ENCODE measurements at regions not wholly inside any gene's neighbourhood (a gene's known extent, or its start where the extent isn't known, plus 50 kb on each side); places are given as distances from the start of the nearest gene placed in this dataset.

DNA sequence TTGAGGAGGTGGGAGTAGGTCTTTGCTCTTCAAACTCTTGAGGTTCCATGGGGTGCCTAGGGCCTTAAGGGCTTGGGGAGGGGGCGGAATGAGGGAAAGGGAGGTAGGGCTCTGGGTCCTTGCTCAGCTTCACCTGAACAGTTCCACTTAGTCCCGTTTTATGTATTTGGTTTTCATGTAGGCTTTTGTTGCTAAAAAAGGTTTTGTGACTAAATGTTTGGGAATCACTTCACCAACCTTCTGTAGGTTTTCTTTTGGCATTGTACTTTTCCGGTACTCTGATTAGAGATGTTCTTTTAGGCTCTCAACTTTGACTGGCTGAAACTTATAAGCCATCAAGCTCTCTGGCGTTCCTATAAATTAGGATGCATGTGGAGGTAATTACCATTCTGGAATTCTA is 108.1 kb downstream of the MYCN start:
- WGBS, 3 donors = 84 to 93% (median 88%) methylated on average over 4 of the region's 4 CpGs
- no peak overlapping the region for H3K27ac ChIP-seq (ENCODE audit: low read depth, low read length)

DNA sequence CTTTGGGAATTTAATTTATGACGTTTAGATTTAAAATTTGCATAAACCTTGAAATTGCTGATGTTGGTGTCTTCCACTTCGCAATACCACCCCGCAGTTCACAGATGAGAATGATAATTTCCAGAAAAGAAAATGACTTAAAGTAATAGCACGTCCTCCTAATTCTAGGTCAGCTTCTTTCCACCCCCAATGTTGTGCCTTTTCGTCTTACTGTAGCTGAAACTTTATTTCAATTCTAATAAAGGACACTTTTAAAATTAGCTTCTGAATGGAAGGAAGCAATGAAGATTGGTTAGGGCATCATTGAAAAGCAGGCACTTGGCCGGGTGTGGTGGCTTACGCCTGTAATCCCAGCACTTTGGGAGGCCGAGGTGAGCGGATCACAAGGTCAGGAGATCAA is 107.4 kb downstream of the MYCN start:
- 88 to 91% (median 89%) methylated on average over 9 of the region's 9 CpGs for WGBS, 3 donors
- no peak overlapping the region for H3K27ac ChIP-seq (ENCODE audit: low read depth, low read length)

DNA sequence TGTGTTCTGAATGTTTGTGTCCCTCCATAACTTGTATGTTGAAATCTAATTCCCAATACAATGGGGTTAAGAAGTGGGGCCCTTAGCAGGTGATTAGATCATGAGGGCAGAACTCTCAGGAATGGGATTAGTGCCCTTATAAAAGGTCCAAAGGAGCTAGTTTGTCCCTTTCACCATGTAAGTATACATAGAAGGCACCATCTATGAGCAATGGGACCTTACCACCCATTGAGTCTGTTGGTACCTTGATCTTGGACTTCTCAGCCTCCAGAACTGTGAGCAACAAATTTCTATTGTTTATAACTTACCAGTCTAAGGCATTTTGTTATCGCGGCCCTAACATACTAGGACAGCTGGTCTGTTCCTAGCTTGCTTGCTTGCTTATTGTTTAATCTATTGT is 106.3 kb downstream of the MYCN start:
- 94 to 96% (median 96%) methylated on average over 2 of the region's 2 CpGs for WGBS, 3 donors

DNA sequence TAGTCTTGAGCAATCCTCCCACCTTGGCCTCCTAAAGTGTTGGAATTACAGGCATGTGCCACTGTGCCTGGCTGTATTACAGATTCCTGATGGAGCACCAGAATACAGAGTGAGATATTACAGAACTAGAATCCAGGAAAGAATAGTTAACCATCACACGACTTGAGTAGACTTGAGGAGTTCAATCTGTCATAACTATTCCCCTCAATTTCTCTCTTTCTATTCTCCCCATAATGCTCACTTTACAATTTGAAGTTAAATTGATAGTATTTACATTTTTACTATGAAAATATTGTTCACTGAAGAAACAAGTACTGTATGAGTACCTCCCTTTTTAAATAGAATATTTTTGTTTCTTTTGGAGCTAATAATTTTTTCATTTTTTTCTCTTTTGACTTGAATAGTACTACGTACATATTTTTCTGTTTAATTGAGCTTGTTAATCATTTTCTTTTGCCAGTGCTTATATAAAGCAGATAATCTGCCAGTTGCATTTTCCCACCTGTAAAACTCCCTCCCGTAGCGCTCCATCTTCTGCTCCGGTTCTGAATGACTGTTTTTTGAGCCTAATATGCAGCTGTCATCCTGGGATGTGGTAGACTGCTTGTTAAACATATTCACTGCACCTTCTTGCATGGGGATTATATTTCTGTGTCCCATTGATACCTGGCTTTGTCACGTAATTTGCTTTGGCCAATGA is 105.5 kb downstream of the MYCN start:
- no peak overlapping the region for H3K27ac ChIP-seq (ENCODE audit: low read depth, low read length)
- 77 to 85% (median 84%) methylated on average over 6 of the region's 6 CpGs for WGBS, 3 donors

More for the DNA sequence above, 106.3 kb downstream of the MYCN start:
- H3K27ac ChIP-seq (ENCODE audit: low read depth, low read length) = no peak overlapping the region

DNA sequence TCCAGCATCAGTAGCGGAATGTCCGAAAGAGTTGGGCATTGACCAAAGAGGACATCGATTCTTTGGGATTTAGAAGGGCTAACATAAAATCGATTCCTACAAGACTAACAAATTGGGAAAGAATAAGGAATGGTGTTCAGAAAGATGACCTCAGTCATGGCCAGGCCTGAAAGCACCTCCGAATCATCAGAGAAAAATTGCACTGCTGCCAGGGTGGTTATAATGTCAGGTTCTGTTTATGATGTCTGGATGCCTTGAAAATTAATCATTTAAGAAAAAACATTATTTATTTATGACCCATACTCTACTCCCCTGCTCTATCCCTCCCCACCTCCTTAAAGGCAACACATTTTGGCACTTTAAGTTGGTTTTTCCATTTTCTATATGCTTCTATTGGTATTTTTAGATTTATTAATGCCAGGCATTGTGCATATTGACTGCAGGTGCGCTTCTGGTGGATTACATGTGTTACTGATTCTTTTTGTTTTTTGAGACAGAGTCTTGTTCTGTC is 104.7 kb downstream of the MYCN start:
- WGBS, 3 donors = 89 to 92% (median 92%) methylated on average over 6 of the region's 6 CpGs

DNA sequence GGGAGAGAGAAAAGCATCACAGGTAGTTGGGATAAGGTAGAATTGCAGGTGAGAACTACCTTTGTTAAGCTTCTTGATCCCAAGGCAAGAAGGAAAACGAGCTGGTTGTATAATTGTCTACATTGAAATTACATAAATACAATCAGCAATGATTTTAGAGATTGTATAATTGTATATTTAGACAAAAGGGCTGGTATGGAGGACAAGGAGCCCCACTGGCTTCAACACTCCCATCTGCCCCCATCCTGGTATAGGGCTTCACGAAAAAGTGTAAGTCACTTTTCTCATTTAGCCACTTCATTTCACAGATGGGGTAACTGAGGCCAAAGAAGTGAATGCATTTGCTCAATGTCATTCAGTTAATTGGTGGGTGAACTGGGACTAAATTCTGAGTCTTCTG is 103.3 kb downstream of the MYCN start:
- 69 to 80% (median 79%) methylated on average over 2 of the region's 2 CpGs for whole genome bisulfite sequencing, 3 donors
- no peak overlapping the region for H3K27ac ChIP-seq (ENCODE audit: low read depth, low read length)

More for the DNA sequence above, 104.7 kb downstream of the MYCN start:
- H3K27ac ChIP-seq (ENCODE audit: low read depth, low read length) = no peak overlapping the region

DNA sequence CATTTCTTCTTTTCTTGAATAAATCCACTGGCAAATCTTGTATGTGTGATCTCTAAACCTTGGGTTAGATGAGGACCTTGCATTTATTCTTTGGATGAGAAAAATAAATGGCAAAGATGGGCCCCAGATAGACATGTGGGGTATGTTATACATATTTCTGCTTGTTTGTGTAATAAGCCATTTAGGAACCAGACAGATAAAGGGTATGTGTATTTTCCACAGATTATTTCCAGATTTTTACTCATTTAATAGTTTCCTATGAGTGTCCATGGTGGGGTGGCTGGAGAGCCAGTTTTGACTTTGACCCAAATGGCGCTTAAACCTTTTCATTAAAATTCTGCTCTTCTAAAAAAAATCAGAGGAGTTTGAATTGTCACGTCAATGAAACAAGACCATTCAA is 102.8 kb downstream of the MYCN start:
- 87 to 95% (median 94%) methylated on average over 2 of the region's 2 CpGs for WGBS, 3 donors
- no peak overlapping the region for H3K27ac ChIP-seq (ENCODE audit: low read depth, low read length)

DNA sequence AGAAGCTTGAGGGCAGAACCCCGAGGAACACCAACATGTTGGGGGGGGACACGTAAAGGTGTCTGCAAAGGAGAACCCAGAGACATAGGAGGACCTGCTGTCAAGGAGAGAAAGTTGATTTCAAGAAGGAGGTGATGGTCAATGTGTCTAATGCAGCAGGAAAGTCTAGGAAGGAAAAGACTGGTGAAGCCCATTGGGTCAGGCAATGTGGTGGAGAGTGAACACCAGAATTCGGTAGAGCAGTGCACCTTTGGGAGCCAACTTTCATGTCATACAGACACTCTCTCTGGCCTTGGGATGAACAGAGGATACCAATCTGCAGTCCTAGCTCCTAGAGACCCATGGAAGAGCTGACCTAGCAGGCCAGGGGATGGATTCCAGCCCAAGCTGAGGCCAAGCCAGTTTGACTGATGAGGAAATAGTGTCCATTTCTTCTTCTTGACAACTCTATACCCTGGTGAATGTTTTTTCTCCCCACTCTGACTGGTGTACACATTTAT is 101.9 kb downstream of the MYCN start:
- no peak overlapping the region for H3K27ac ChIP-seq (ENCODE audit: low read depth, low read length)
- 92 to 96% (median 95%) methylated on average over 3 of the region's 3 CpGs for WGBS, 3 donors

DNA sequence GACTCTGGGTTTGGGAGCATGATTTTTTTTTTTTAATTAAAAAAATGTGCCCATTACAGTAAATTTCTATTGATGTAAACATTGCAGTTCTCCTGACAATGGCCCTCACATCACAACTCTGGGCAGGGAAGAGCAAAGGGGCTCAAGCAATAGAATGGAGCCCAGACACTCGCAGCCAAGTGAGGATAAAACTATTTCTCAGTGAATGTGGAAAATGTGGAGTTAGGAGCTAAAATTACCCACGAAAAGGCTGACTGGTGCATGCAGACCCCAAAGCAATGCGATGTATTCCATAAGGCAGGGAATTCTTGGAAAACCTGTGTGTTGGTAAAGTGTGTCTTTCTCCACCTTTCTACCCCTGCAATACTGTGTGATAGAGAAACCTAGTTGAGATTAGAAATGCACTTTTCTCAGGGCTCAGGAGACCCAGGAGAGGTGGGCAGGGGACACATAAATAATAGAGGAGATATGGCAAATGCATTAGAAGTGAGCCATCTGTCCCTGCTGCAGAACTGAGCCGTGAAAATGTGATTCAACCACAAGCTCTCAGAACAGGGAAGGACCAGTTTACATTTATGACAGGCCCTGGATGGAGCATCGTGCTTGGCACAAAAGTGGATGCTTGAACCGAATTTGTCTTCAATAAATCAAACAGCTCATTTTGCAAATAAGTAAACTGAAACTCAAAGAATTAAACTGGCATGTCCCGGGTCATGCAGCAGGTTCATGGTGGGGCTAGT is 100.1 kb downstream of the MYCN start:
- no peak overlapping the region for H3K27ac ChIP-seq (ENCODE audit: low read depth, low read length)
- 73 to 79% (median 78%) methylated on average over 7 of the region's 7 CpGs for WGBS, 3 donors

DNA sequence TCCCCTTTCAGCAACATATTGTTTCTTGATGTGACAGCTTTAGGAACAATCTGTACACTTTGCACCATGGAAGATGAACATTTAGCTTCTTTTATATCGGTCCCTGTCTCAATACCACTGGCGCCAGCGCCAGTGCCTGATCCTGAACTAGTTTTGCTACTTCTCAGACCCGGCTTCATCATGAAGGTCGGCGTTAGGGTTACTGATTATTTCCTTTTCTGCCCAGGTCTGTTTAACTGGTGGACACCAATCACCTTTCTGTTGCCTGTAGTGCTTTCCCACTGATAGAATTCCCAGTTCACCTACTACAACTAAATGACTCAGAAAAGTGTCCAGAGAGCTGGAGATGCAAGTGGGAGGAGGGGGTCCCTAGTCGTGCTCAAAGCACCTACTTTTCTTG is 99.5 kb downstream of the MYCN start:
- WGBS, 3 donors = 54 to 87% (median 73%) methylated on average over 7 of the region's 7 CpGs
- H3K27ac ChIP-seq (ENCODE audit: low read depth, low read length) = no peak overlapping the region

DNA sequence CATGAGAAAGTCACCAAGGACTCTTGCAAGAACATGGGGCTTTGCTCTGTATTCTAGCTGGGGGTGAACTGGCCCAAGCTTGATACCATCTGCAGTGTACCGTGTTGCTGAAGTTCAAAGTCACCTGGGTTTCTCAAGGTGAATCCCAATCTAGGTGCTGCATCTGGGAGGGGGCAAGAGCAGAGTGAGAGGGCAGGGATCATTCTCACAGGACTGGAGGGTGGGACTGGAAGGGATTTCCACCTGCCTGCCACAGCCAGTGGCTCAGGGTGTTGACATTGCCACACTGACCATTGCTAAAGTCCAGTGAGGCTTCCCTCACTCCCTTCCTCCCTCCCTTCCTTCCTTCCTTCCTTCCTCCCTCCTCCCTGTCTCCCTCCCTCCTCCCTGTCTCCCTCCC is 98.7 kb downstream of the MYCN start:
- H3K27ac ChIP-seq (ENCODE audit: low read depth, low read length) = no peak overlapping the region
- 50 to 95% (median 80%) methylated on average over 1 of the region's 1 CpG for WGBS, 3 donors

DNA sequence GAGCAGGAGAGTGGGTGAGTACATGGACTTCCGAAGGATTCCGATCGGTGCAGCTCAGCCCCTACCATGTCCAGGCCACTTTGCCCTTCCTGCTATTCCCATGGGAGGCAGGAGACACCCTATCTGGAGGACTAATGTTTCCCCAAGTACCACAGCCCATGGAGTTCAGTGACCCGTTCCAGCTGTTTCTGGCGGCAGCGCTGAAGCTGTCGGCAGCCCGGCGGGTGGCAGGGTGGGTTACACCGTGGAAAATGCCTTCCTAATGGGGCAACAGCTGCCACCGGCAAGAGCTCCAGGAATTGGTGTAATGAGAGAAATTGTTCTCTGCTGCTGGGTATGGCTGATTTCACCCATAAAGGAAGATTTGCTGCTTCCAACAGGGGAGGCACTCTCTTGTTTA is 98.3 kb downstream of the MYCN start:
- 71 to 85% (median 83%) methylated on average over 11 of the region's 11 CpGs for WGBS, 3 donors

DNA sequence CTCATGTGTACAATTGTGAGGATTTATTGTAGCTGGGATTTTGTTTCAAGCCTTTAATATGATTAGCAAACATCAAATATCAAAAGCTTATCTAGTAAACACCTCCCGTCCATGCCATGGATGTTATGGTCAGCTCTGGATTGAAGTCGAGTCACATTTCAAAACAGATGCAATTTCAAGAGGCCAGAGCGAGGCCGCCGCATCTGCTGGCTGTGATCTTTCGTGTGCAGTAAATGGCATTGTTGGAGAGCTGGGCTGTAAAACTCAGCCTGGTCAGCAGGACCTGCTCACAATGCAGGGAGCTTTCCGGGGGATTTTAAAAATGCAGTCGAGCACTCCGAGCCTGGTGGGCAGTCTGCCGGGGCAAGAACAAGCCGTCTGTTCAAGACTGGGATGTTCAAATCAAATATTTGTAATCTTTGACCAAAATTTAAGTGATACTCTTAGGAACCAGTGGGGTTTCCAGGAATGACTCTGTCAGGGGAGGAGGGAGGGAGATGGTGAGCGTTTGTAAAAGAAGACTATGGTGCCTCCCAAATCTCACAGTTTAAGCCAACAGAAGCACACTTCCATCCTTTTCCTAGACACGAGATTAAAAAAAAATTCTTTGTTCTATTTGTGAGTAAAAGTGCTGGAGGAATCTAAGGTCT is 97.6 kb downstream of the MYCN start:
- 51 to 67% (median 57%) methylated on average over 13 of the region's 13 CpGs for WGBS, 3 donors
- no peak overlapping the region for H3K27ac ChIP-seq (ENCODE audit: low read depth, low read length)

More for the DNA sequence above, 98.3 kb downstream of the MYCN start:
- H3K27ac ChIP-seq (ENCODE audit: low read depth, low read length) = no peak overlapping the region

DNA sequence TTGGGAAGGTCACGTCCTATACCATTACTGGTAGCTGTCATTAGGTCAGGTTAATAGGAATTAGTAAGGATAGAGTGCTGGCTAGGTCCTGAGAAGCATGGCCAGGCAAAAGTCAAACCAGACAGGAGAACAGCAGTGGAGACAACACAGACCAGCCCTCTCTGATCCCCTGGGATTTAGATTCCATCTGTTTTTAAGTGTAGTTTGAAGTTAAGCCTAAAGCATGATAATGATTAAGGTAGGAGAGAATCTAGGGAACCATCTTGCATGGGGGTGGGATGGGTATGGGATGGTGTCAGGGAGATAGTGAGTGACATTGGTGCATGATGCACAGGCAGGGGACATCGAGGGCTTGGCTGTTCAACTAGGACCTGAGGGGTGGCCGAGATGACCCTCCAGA is 96.6 kb downstream of the MYCN start:
- no peak overlapping the region for H3K27ac ChIP-seq (ENCODE audit: low read depth, low read length)
- WGBS, 3 donors = 71 to 93% (median 87%) methylated on average over 3 of the region's 3 CpGs

DNA sequence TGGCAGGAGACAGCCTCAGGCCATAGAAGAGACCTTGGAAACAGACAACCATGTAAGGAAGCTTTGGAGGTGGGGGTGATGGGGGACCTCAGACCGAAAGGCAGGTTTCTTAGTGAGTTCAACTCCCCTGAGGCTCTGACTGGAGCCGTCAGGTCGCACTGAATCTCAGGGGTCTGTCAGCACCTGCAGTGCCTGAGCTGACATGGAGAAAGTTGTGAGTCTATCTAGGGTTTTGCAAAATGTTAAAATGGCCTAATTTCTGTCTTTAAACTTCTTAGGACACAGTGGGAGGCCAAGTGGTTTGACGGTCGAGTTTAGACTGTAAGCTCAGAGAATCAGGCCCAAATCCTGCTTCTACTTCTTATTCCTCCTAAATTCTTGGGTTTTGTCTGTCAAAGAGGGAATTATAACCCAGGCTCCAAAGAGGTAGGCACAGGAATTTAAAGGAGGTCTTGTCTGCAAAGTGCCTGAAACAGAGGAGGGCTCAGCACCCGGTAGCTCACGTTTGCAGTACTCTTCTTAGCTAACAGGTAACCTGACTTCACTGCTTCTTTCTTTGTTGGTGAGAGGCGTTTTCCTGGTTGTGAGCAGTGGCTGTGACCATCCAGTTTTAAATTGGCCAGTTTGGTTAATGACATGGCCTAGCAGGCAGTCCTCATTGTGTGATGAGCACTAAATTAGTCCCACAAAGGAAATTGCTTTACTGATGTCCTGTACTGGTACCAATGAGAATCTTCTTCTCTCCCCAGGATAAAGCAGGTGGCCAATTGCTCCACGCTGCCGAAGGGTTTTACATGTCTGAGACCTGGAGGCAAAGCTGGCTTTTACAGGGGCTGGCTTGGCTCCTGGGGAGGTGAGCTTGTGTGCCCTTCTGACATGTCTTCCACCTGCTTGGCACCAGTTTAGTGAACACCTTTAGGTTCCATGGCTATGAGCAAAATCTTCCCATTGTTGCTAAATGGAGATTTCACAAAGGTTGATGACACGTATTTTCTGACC is 95.7 kb downstream of the MYCN start:
- WGBS, 3 donors = 84 to 87% (median 87%) methylated on average over 11 of the region's 11 CpGs
- H3K27ac ChIP-seq (ENCODE audit: low read depth, low read length) = no peak overlapping the region

DNA sequence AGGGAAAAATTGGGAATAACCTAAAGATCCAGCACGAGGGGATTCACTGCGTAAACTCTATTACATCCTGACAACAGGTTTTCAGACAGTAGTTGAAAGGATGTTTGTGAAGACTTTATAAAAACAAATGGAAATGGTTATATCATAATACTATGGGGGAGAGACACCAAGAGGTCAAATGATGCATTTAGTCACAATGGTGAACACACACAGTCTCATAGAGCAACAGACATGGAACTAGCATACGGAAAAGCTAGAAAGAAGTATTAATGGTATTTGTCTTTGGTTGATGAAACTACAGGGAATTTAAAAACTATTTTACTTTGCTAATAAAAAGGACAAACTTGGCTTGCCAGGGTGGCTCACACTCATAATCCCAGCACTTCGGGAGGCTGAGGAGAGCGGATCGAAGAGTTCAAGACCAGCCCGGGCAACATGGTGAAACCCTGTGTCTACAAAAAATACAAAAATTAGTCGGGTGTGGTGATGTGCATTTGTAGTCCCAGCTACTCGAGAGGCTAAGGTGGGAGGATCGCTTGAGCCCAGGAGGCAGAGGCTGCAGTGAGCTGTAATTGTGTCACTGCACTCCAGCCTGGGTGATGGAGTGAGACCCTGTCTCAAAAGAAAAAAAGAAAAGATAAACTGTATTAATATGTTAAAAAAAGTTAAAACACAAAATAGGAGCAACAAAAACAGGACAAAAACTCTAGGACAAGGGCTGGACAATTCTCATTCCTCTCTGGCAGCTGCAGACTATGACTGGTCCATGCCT is 94.8 kb downstream of the MYCN start:
- 88 to 92% (median 89%) methylated on average over 10 of the region's 10 CpGs for WGBS, 3 donors
- no peak overlapping the region for H3K27ac ChIP-seq (ENCODE audit: low read depth, low read length)
